NCI-H524 treated with DMSO at 0.1 percent for 48 hours (cell line): ENCODE measurements at regions not wholly inside any gene's neighbourhood (a gene's known extent, or its start where the extent isn't known, plus 50 kb on each side); places are given as distances from the start of the nearest gene placed in this dataset.
"Not testable (repeated sequence)": the region's sequence is repeated elsewhere in the genome, so short reads cannot be mapped to it uniquely, and the experiment has no call there.

ENCODE experiments used
- DNase-seq: peaks from one replicate; lab custom pipeline; 2025; lab: John Stamatoyannopoulos, UW

DNA sequence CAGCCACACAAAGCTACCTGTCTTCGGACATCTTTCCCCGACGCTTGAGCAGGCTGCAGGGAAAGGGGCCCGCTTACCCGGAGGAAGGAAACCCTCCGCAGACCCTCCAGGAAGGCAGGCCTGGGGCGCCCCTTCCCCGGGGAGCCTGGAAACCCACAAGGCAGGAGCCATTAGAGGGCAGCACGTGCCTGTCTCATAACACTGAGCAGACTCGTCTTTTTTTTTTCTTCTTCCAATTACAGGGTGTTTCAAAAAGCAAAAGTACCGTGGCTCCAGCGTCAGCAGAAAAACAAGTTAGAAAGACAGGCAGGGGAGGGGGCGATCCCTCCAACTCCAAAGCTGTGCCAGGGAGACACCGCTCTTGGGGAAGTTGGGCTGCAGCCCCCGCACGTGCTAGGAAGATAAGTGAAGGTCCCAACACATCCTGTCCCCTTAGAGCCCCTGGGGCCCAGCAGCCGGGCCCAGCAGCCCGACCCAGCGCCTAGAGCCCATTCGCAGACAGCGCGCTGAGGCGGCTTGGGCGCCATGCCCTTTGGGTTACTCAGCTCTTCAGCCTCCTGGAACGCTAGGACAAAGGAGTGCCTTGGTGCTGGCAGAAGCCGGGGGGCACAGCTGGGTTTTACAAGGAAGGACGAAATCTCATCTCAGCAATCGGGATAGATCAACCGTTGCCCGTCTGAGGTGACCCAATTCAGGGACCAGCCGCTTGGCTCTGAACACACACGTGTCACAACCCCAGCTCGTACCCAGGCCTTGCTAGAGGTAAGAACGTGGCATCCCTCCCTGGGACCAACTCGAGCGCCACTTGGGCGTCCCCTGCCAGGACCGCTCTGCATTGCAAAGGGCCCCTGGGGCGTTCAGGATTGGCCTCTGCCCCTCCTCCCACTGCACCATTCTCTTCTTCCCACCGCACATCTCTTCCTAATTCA is 136.3 kb downstream of the LY86 start:
- no peak for DNase-seq

DNA sequence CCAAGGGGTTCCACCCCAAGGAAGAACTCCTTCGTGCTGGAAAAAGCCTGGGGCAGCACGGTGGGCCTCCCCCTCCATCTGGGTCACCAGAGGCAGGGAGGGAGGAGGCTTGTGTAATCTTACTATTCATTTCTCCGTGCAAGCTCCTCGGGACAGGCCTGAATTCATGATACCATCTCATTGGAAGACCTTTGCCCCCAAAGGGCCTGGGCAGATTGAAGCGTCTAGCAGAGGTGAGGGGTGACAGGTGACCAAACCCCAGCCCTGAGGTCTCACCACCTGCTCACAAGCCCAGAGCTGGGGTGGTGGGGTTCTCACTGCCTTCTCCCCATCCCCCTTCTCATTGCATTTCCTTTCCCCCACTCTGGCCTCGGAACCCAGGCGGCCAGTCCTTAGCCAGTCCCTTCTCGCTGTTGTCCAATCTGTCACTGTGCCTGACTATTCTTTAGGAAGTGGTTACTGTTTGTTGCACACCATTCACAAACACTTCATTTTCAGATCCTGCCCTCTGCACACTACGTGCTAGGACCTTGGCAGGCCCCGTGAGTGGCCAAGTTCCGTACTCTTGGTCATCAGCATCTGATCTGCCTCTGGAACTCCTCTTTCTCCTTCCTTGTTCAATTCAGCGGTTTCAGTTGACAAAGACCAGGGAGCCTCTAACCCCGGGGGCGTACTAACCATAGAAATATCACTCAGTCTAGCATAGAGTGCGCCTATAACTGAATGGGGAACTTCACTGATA is 137.1 kb downstream of the LY86 start:
- no peak for DNase-seq

DNA sequence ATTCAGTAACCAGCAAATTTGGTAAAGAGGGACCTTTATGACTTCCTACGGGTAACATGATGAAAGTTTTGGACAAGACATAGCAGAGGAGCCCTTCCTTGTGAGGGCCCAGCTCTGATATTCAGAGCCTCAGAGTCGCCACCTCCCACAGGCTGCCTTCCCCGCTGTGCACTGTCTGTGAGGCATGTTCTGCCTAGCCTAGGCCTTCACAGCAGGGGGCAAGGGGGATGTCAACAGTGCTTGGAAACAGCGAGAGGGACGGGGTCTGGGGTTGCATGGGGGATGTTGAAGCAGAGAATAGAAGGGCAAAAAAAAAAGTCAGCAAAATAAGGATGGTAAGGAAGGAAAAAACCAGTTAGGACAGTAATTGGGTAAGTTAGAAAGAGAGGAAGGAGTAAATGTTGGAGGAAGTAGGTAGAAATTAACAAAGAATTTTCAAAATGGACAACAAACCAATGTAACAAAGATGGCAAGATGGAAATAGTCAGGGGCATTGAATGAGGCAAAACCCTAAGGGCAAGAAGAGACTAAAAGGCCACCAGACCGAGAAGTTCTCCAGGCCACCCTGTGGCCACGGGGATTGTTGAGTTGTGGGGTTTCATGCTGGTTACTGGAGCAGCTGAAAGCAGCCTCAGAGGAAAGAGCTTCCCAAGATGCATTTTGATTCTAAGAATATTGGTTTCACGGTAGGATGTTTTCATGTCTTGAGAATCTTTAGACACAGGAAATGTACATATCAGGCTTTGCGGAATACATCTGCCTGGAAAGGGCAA is 139.8 kb downstream of the LY86 start:
- DNase-seq, result no peak

DNA sequence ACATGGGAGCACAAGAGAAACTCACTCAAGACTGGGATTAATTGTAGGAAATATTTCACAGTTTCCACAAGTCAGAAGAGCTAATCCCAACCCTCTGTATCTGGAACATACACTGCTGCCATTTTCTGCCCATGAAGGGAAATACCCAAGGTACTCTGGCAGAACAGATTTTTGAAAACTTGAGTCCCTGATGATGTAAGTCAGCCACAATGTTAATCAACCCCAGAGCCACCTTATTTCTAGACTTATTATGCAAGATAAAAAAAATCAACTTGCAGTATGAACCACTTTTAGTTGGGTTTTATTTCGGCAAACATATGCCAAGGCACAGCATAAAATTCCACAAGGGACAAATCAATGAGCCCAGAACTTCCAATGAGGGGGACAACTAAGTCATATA is 141.5 kb downstream of the LY86 start:
- DNase-seq, result no peak

DNA sequence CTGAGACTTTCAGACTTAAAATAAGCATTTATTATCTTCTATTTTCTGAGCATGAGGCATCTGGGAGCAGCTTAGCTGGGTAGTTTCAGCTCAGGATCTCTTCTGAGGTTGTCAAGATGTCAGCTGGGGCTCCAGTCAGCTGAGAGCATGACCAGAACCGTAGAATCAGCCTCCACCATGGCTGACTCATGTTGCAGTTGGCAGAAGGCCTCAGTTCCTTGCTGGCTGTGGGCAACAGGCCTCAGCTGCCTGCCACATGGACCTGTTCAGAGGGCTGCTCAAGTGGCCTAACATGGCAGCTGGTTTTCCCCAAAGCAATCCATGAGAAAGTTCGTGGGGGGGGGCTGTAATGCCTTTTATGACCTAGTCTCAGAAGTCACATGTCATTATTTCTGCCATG is 142.3 kb downstream of the LY86 start:
- no peak for DNase-seq

DNA sequence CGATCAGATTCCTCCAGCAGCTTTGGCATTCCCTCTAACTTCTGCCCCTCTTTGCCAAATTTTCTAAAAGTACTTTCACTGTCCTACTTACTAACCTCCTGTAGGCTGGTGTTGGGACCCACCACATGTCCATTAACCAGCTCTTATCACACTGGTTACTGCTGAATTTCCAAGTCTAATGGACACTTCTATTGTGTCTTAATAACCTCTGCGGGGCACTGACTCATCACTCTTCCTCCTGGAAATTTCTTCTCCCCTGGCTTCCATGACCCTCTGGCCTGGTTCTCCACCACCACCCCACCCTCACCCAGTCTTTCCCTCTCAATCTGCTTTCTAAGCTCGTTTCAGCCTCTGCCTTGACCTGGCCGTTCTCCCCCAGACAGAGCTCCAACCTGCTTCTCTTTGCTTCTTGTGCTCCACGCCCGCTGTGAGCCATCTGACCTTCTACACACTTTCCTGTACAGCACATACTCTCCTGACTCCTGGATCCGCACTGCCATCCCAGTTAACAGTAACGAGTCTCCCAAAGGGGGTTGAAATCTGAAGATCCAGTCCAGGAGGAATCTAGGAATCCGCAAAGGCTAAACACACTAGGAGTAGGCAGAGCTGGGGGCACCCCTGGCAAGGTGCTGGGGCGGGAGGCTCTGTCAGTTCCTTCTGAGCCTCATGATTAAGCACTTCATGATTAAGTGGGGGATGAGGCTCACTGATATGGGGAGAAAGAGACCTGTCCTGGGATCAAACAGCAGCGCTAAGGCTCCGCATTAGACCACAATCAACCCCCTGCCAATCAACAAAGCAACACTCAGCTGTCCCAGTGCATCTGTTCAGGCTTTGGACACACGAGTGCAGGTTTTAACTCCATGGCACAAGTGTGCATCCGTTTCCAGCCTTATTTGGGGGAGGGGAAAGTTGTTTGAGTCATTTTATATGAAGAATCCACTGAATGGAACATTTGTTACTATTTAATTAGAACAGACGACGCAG is 146.3 kb downstream of the LY86 start:
- DNase-seq, result no peak

DNA sequence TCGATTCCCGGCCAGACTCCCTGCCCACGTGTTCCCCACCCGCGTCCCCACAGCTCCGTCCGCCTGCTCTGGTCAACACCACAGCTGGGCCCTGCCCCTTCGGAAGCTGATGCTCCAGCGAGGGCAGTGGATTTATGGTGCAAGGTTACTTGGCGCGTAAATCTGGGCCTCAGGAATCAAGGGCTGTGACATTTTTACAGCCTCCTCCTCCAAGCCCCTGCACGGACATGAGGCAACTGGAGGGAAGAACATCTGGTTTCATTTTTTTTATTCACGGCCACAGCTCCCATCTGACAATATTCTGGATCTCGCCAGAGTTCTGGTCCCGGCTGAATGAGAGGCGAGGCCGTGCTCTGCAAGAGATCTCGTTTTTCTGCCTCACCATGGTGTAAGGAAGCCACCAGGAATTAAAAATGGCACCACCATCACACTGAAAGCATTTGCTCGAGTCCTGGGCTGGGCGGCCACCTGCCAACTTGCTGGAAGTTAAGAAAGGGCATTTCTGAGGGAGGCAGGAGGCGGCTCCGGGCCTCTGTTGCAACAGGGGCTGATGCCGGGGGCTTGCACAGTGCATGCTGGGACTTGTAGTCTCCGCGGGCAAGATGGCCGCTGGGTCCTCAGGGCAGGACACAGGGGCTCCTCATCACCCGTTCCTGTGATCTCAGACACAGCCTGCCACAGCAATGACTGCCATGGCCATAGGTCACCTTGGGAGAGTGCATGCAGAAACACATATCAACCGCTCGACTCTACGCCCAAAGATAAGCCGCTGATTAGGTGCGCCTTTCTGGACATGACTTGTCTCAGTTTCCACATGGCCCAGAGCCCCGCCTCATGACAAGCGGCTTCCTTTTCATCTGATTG is 148.5 kb downstream of the LY86 start:
- no peak for DNase-seq

DNA sequence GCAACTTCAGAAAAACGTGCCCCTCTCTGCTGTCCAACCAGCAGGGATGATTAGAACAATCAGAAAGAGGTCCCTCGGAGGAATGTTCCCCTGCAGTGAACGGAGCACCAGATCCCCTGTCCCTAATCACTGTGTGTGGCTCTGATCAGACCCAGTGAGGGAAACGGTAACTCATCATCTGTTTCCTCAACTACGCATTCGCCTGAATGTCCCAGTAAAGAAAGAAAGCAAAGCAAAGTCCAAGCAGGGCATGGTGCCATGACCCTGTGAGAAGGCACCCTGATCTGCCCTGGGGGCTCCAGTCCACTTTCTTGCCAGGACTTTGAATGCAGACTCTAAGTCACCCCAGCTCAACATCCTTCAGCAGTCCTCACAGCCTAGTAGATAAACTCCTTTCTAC is 149.2 kb downstream of the LY86 start:
- DNase-seq, result no peak

DNA sequence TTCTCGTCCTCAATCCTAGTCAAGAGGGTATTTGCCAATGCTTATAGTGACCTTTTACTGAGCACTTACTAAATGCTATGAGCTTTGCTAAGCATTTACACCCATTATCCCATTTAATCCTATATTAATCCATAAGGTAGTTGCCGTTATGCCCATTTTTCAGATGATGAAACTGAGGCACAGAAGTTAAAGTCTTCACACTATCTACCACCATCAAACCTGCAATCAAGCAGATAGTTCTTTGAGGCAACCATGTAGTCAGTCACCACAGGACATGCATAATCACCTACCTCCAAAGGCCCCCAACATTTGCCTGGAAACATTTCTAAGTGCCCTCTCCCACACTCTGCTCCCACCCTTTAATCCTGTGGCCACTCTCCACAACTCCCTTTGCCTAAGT is 149.6 kb downstream of the LY86 start:
- no peak for DNase-seq

DNA sequence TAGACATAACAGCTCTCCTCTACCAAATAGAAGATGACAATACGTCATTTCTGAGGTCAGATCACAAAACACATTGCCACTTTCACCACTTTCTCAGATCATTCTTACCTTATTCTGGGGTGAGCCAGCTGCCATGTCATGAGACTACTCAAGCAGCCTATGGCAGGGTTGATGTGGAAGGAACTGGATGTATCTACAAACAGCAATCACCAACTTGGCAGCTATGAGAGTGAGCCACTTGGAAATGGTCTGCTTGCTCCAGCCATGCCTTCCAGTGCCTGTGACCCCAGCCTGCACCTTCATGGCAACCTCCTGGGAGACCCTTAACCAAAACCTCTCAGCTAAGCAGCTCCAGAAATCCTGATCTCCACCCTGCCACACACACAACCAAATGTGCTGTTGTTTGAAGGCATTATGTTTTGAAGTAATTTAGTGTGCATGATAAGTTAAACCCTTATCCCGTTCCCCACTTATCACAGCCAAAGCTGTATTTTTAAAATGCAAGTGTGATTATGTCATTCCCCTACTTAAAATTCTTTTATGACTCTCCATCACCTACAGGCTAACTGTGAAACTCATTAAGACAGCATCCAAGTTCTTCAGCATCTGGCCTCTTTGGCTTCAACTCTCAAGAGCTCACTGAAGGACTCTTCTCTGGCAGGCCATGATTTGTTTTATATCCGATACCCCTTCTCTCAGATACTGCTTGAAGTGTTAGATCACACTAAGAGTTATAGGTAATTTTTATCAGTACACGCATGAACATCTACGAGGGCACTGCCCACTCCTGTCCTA is 150.6 kb downstream of the LY86 start:
- DNase-seq, result peak; percentile 85

DNA sequence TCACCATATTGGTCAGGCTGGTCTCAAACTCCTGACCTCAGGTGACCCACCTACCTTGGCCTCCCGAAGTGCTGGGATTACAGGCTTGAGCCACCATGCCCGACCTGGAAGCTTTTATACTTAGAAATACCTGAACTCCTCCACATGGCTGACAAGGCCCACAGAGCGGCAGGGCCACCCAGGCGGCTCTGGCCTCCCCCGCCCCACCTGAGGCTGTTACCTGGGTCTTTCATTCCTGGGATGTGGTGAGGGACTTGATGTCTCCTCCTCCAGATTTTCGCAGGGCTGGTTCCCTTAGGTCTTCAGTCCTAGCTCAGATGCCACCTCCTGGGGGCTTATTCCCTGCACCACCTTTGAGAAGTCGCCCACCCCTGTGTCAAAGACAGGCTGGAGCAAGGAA is 152.1 kb downstream of the LY86 start:
- DNase-seq, result no peak

DNA sequence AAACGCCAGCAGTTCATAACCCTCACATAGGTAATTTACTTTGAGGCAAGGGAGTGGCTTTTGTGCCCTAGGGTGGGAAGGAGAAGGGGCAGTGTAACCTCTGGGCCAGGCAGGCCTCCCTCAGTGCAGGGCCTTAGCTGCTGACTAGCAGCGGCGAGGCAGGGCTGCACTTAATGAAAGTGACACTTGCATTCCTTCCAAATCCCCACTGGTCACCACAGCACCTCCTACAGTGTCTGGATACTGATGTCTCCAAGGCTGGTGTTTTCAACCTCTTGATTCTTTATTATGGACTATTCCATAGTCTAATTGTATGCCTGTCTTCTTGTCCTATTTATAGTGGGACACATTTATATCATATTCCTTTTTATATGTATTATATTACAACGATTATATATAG is 152.7 kb downstream of the LY86 start:
- no peak for DNase-seq

DNA sequence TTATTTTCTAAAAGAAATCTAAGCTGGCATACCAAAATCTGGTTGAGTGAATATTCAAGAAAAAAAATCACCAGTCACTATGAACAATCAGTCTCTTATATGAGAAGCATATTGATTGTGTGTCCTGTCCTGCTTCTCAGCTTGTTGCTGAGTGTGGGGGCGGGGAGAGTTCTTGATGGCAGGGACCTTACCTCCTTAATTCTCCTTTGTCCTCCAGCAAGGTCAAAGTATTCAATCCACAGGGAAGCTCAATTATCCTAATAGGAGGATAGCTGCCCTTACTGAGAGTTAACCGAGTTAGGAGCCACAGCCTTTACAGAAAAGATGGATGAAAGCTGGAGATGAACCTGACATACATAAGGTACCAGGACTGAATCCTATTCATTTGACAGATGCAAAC is 154.0 kb downstream of the LY86 start:
- no peak for DNase-seq

DNA sequence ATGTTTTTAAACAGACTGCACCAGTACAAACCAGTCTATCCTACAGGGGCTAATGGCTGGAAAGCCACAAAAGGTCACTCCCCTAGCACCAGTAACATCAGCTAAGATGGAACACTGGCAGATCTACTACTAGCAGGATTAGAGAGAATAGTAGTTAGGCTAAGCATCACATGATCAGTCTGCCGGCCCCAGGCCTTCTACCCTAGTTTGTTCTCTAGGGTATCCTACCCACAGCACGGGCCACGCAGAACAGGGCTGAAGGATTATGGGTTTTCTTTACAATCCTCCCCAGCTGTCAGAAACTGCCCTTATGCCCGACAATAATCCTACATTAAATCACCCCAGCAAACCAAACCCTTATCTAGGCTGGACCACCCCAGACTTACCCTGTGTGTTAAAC is 156.0 kb downstream of the LY86 start:
- no peak for DNase-seq

DNA sequence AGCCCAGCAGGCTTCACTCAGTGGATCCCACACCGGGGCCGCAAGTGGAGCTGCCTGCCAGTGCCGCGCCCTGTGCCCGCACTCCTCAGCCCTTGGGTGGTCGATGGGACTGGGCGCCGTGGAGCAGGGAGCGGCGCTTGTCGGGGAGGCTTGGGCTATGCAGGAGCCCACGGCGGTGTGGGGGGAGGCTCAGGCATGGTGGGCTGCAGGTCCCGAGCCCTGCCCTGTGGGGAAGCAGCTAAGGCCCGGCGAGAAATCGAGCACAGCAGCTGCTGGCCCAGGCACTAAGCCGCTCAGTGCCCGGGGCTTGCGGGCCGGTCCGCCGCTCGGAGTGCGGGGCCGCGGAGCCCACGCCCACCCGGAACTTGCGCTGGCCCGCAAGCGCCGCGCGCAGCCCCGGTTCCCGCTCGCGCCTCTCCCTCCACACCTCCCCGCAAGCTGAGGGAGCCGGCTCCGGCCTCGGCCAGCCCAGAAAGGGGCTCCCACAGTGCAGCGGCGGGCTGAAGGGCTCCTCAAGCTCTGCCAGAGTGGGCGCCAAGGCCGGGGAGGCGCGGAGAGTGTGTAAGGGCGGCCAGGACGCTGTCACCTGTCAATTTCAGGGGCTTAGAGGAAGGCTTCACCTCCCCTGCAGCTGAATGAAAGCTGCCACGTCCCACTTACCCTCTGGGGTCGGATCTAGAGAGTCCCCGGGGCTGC is 157.3 kb downstream of the LY86 start:
- DNase-seq, result not testable (repeated sequence)

DNA sequence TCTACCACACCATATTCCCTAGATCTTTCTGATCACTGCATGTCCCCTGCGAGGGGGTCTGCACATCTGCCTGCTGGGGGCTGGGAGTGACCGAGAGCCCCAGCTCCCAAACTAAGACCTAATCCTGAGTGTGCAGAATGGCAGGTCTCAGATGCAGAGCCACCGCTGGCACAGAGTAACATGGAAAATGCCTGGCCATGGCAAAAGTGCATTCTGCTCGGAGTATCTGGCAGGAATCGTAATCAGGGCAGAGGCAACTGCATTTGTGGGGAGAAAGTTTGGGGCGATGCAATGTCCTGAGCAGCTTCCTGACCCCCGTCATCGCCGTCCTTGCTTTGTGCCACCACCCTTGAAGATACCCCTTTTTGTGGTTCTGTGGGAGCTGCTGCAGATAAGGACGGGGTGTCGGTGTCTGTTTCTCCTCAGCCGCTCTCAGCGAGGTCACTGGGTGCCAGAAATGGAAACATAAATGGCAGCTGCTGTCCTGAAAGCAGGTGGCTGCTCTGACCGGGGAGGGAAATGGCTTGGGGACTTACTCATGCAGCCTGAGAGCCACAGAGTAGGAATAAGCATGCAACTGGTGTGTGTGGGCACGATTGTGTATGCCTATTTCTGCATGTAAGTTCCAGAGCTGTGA is 157.9 kb downstream of the LY86 start:
- no peak for DNase-seq

DNA sequence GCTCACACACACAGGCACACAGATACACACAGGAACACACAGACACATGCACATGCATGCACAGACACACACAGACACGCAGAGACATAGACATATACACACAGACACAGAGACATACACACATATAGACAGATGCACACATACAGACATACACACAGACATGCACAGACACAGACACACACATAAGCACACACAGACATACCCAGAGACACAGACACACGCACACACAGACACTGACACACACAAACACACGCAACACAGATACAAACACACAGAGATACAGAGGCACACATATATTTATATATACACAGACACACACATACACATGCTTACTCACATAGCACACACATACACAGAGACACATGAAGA is 158.4 kb downstream of the LY86 start:
- DNase-seq, result no peak

DNA sequence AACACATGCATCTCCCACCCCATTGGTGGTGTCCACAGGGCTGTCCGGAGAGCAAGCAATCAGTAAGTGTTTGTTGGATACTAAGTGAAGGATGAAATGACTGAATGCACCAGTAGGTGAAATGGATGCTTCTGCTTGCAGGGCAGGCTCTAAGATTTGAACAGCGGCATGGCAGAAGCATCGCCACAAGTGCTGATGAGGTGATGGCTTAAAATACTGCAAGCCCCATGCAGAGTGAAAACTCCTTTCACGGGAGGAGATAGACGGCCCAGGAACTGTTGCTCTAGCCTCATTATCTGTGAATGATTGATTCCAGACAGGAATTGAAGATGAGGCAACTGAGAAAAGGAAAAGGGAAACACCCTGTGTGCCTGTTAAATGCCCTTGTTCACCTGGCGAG is 158.9 kb downstream of the LY86 start:
- DNase-seq, result no peak

DNA sequence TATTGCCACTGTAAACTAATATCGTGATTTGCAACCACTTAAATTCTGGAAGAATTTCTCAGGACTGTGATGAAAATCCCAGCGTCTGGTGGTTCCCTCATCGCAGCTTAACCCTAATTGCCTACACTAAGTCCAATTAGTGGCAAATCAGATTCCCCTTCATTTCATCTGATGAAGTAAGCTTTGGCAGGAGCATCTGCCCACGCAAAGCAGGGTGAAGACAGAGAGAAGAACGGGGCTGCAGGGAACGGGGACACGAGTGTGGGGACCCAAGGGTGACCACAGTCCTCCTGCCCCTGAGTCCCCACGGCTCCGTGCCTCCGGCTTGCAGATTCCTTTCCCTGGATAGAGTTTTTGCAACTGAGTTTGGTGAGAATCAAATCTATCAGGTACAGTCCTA is 159.5 kb downstream of the LY86 start:
- no peak for DNase-seq
